Neural cell (in vitro differentiated cells): ENCODE measurements at regions not wholly inside any gene's neighbourhood (a gene's known extent, or its start where the extent isn't known, plus 50 kb on each side); places are given as distances from the start of the nearest gene placed in this dataset.

ENCODE experiments used
- H2AFZ ChIP-seq: fragments of 200-600, 300-800 bp; sonication (generic), shearing (Covaris generic); 2 replicates; pipeline ENCODE4 v1.6.0; 2014; ENCODE audit warnings: low read depth, mild to moderate bottlenecking, antibody characterized with exemption, low read length, moderate library complexity
- H3F3A ChIP-seq: fragments of 200-600 bp; shearing (Covaris generic); 2 replicates; pipeline ENCODE4 v1.6.1; 2016; ENCODE audit warnings: mild to moderate bottlenecking, moderate library complexity, mixed read lengths, antibody characterized with exemption, low read length; ENCODE audit not compliant: insufficient read depth, poor library complexity, severe bottlenecking
- H3K27ac ChIP-seq: fragments of 200-600, 300-800 bp; sonication (generic), shearing (Covaris generic); 2 replicates; pipeline ENCODE4 v1.5.1; 2014; ENCODE audit warnings: mild to moderate bottlenecking, low read length, moderate library complexity
- H3K27me3 ChIP-seq: fragments of 300-800, 200-600 bp; sonication (generic), shearing (Covaris generic); 2 replicates; pipeline ENCODE4 v1.6.0; 2014; ENCODE audit warnings: mild to moderate bottlenecking, low read depth, low read length, moderate library complexity; ENCODE audit not compliant: insufficient read depth
- H3K36me3 ChIP-seq: fragments of 300-800, 200-600 bp; sonication (generic), shearing (Covaris generic); 2 replicates; pipeline ENCODE4 v1.5.1; 2014; ENCODE audit warnings: mild to moderate bottlenecking, antibody characterized with exemption, low read length, moderate library complexity; ENCODE audit not compliant: insufficient read depth
- H3K4me2 ChIP-seq: fragments of 300-800, 200-600 bp; sonication (generic), shearing (Covaris generic); 2 replicates; pipeline ENCODE4 v1.6.0; 2014; ENCODE audit warnings: mild to moderate bottlenecking, low read length
- H3K4me3 ChIP-seq: fragments of 300-800, 200-600 bp; sonication (generic), shearing (Covaris generic); 2 replicates; pipeline ENCODE4 v1.5.1; 2014; ENCODE audit warnings: mild to moderate bottlenecking, low read length, moderate library complexity
- H3K79me2 ChIP-seq: fragments of 200-600 bp; shearing (Covaris generic); replicated peaks from 2 replicates; pipeline ENCODE4 v1.6.0; 2014; ENCODE audit warnings: mild to moderate bottlenecking, low read length, moderate library complexity; ENCODE audit not compliant: insufficient read depth
- H3K9ac ChIP-seq: fragments of 300-800, 200-600 bp; sonication (generic), shearing (Covaris generic); 2 replicates; pipeline ENCODE4 v1.6.1; 2016; ENCODE audit warnings: mild to moderate bottlenecking, low read length, mixed read lengths
- H3K9me2 ChIP-seq: fragments of 200-600 bp; shearing (Covaris generic); 2 replicates; pipeline ENCODE4 v1.6.1; 2016; ENCODE audit warnings: mild to moderate bottlenecking, low read length, mixed read lengths; ENCODE audit not compliant: insufficient read depth
- H3K9me3 ChIP-seq: fragments of 200-600, 300-800 bp; sonication (generic), shearing (Covaris generic); 2 replicates; pipeline ENCODE4 v1.6.1; 2016; ENCODE audit warnings: mild to moderate bottlenecking, mixed run types, low read length, moderate library complexity, mixed read lengths
- H4K20me1 ChIP-seq: fragments of 200-600 bp; shearing (Covaris generic); 2 replicates; pipeline ENCODE4 v1.6.1; 2016; ENCODE audit warnings: mild to moderate bottlenecking, mixed run types; ENCODE audit not compliant: insufficient read depth
- EP300 ChIP-seq: fragments of 450-650 bp; conservative IDR thresholded peaks from 2 replicates; pipeline ENCODE4 v1.6.1; 2014; ENCODE audit warnings: antibody characterized with exemption, mild to moderate bottlenecking, moderate library complexity; ENCODE audit not compliant: poor library complexity, severe bottlenecking
- EZH2 ChIP-seq: fragments of 200-600, 300-800 bp; shearing (Covaris generic), sonication (generic); IDR thresholded peaks from 2 replicates; pipeline ENCODE4 v1.6.1; 2014; ENCODE audit warnings: antibody characterized with exemption, low read length, borderline replicate concordance, mild to moderate bottlenecking; ENCODE audit not compliant: insufficient read depth, poor library complexity, severe bottlenecking
- MXI1 ChIP-seq: fragments of 450-650 bp; conservative IDR thresholded peaks from 2 replicates; pipeline ENCODE4 v1.6.1; 2014; ENCODE audit warnings: antibody characterized with exemption, mild to moderate bottlenecking; ENCODE audit not compliant: poor library complexity, severe bottlenecking
- POLR2AphosphoS5 ChIP-seq: IDR thresholded peaks from 2 replicates; pipeline ENCODE4 v1.6.1; 2012
- RAD21 ChIP-seq: fragments of 450-650 bp; conservative IDR thresholded peaks from 2 replicates; pipeline ENCODE4 v1.6.1; 2014; ENCODE audit warnings: antibody characterized with exemption, mild to moderate bottlenecking, moderate library complexity
- SMC3 ChIP-seq: fragments of 450-650 bp; conservative IDR thresholded peaks from 2 replicates; pipeline ENCODE4 v1.6.1; 2014; ENCODE audit warnings: antibody characterized with exemption, mild to moderate bottlenecking, moderate library complexity; ENCODE audit not compliant: poor library complexity
- TAF1 ChIP-seq: IDR thresholded peaks from 2 replicates; pipeline ENCODE4 v1.6.1; 2012; ENCODE audit warnings: low read depth
- TF ChIP-seq, protein P1 (sequence below): fragments of 450-650 bp; IDR thresholded peaks from 2 replicates; pipeline ENCODE4 v1.5.1; 2014; ENCODE audit warnings: antibody characterized with exemption, mild to moderate bottlenecking, moderate library complexity; ENCODE audit not compliant: poor library complexity, severe bottlenecking
- TF ChIP-seq, protein P2 (sequence below): IDR thresholded peaks from 2 replicates; pipeline ENCODE4 v1.6.1; 2012; ENCODE audit warnings: borderline replicate concordance

DNA sequence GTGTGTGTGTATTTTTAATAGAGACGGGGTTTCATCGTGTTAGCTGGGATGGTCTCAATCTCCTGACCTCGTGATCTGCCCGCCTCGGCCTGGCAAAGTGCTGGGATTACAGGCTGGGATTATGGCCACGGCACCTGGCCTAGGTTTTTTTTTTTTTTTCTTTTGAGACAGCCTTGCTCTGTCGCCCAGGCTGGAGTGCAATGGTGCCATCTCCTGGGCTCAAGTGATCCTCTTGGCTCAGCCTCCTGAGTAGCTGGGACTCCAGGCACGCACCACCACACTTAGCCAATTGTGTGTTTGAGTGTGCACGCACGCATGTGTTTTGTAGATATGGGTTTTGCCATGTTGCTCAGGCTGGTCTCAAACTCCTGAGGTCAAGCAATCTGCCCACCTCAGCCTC is 629.8 kb downstream of the ETV1 start:
- Histone ChIP-seq H3K27me3 (no peaks in the 10 kb centered on the region), H3K27ac (no peak overlapping the region), H3K4me2 (no peak overlapping the region), H3F3A (no peaks in the 10 kb centered on the region), H3K9me3 (no peaks in the 10 kb centered on the region), H3K9me2 (no peaks in the 10 kb centered on the region), H2AFZ (no peak overlapping the region), H3K36me3 (no peaks in the 10 kb centered on the region), H3K9ac (no peak overlapping the region), H4K20me1 (no peaks in the 10 kb centered on the region), H3K79me2 (no peaks in the 10 kb centered on the region), H3K4me3 (no peak overlapping the region)
- TF ChIP-seq EZH2, result no peak

DNA sequence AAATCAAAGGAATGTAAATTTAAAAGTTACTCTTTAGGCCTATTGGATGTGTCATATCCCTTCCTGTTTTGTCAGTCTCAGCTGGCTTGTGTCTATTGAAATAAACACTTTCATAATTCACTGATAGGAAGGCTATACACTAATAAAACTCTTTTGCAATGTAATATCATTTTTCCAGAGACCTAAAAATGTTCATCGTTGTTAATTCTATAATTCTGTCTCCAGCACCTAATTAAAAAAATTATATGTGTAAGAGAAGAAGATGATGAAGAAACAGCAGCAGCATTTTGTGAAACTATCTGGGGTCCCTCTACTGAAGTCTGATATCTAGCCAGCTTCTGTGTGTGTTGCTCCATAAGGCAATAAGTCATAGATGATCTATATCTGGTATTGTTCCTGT is 602.7 kb downstream of the ETV1 start:
- Histone ChIP-seq H3K4me3 (no peak overlapping the region), H3K27me3 (no peaks in the 10 kb centered on the region), H3K4me2 (no peak overlapping the region), H3K9me2 (no peaks in the 10 kb centered on the region), H3K27ac (no peak overlapping the region), H3K9ac (no peak overlapping the region), H3K79me2 (no peaks in the 10 kb centered on the region), H4K20me1 (no peaks in the 10 kb centered on the region), H3K36me3 (no peaks in the 10 kb centered on the region), H3F3A (no peaks in the 10 kb centered on the region), H3K9me3 (no peaks in the 10 kb centered on the region), H2AFZ (no peak overlapping the region)
- TF ChIP-seq, protein P1, sequence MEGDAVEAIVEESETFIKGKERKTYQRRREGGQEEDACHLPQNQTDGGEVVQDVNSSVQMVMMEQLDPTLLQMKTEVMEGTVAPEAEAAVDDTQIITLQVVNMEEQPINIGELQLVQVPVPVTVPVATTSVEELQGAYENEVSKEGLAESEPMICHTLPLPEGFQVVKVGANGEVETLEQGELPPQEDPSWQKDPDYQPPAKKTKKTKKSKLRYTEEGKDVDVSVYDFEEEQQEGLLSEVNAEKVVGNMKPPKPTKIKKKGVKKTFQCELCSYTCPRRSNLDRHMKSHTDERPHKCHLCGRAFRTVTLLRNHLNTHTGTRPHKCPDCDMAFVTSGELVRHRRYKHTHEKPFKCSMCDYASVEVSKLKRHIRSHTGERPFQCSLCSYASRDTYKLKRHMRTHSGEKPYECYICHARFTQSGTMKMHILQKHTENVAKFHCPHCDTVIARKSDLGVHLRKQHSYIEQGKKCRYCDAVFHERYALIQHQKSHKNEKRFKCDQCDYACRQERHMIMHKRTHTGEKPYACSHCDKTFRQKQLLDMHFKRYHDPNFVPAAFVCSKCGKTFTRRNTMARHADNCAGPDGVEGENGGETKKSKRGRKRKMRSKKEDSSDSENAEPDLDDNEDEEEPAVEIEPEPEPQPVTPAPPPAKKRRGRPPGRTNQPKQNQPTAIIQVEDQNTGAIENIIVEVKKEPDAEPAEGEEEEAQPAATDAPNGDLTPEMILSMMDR, result no peak
- TF ChIP-seq EZH2, result no peak
- no peak for TF ChIP-seq TAF1
- TF ChIP-seq SMC3, result no peak
- TF ChIP-seq, protein P2, sequence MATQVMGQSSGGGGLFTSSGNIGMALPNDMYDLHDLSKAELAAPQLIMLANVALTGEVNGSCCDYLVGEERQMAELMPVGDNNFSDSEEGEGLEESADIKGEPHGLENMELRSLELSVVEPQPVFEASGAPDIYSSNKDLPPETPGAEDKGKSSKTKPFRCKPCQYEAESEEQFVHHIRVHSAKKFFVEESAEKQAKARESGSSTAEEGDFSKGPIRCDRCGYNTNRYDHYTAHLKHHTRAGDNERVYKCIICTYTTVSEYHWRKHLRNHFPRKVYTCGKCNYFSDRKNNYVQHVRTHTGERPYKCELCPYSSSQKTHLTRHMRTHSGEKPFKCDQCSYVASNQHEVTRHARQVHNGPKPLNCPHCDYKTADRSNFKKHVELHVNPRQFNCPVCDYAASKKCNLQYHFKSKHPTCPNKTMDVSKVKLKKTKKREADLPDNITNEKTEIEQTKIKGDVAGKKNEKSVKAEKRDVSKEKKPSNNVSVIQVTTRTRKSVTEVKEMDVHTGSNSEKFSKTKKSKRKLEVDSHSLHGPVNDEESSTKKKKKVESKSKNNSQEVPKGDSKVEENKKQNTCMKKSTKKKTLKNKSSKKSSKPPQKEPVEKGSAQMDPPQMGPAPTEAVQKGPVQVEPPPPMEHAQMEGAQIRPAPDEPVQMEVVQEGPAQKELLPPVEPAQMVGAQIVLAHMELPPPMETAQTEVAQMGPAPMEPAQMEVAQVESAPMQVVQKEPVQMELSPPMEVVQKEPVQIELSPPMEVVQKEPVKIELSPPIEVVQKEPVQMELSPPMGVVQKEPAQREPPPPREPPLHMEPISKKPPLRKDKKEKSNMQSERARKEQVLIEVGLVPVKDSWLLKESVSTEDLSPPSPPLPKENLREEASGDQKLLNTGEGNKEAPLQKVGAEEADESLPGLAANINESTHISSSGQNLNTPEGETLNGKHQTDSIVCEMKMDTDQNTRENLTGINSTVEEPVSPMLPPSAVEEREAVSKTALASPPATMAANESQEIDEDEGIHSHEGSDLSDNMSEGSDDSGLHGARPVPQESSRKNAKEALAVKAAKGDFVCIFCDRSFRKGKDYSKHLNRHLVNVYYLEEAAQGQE, result no peak
- TF ChIP-seq EP300, result no peak
- TF ChIP-seq RAD21, result no peak

DNA sequence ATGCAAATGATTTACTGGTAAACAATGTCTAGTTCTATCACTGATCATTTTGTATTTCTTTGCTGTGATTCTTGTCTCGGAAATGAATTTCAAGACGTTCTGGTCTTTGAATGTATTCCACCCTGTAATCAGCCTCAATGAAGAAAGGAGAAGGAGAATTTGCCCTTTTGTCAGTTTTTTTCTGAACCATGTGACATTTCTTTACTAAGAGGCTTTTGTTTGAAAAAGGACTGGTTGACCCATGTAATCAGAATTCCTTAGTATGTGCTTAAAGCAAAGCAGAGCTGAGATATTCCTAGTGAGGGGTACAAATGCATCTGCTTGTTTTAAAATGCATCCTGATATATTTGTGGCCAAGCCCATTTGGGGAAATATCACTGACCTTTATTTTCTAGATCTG is 581.6 kb downstream of the ETV1 start:
- no peaks in the 10 kb centered on the region for H3K36me3 ChIP-seq
- H3K27ac ChIP-seq, result no peak overlapping the region
- H3K79me2 ChIP-seq, result no peaks in the 10 kb centered on the region
- TF ChIP-seq RAD21, result no peak
- TF ChIP-seq, protein P2, result no peak
- TF ChIP-seq SMC3, result no peak
- no peak for TF ChIP-seq TAF1
- TF ChIP-seq EP300, result no peak
- TF ChIP-seq EZH2, result no peak
- no peak for TF ChIP-seq MXI1
- TF ChIP-seq, protein P1, result no peak
- no peak for TF ChIP-seq POLR2AphosphoS5
- H3F3A ChIP-seq, result no peaks in the 10 kb centered on the region
- H3K4me3 ChIP-seq, result no peak overlapping the region
- no peaks in the 10 kb centered on the region for H4K20me1 ChIP-seq
- H3K9me3 ChIP-seq, result no peaks in the 10 kb centered on the region
- no peak overlapping the region for H3K4me2 ChIP-seq
- no peaks in the 10 kb centered on the region for H3K27me3 ChIP-seq
- H3K9me2 ChIP-seq, result no peaks in the 10 kb centered on the region
- no peak overlapping the region for H2AFZ ChIP-seq
- H3K9ac ChIP-seq, result no peak overlapping the region
